OCI-LY1 (cell line): ENCODE measurements at regions not wholly inside any gene's neighbourhood (a gene's known extent, or its start where the extent isn't known, plus 50 kb on each side); places are given as distances from the start of the nearest gene placed in this dataset.

Source experiments
- H2AFZ ChIP-seq: fragments of 200-600 bp; sonication (generic), shearing (Covaris generic); 2 replicates; pipeline ENCODE4 v1.6.0; 2014; ENCODE audit warnings: antibody characterized with exemption, mild to moderate bottlenecking, low read length
- H3F3A ChIP-seq: fragments of 200-600 bp; sonication (generic), shearing (Covaris generic); 2 replicates; pipeline ENCODE4 v1.6.0; 2014; ENCODE audit warnings: mild to moderate bottlenecking, antibody characterized with exemption, low read length, moderate library complexity; ENCODE audit not compliant: insufficient read depth
- H3K27ac ChIP-seq: fragments of 200-600 bp; sonication (generic); 2 replicates; pipeline ENCODE4 v1.5.1; 2014; ENCODE audit warnings: low read length, mixed run types, mild to moderate bottlenecking, low read depth; ENCODE audit not compliant: poor library complexity, severe bottlenecking
- H3K27me3 ChIP-seq: fragments of 200-600 bp; sonication (generic); 2 replicates; pipeline ENCODE4 v1.6.0; 2014; ENCODE audit warnings: antibody characterized with exemption, mild to moderate bottlenecking, low read length, moderate library complexity; ENCODE audit not compliant: insufficient read depth
- H3K36me3 ChIP-seq: fragments of 200-600 bp; sonication (generic); 2 replicates; pipeline ENCODE4 v1.6.1; 2014; ENCODE audit warnings: mild to moderate bottlenecking, antibody characterized with exemption, low read length, moderate library complexity, mixed read lengths; ENCODE audit not compliant: insufficient read depth
- H3K4me1 ChIP-seq: fragments of 200-600 bp; sonication (generic); 2 replicates; pipeline ENCODE4 v1.5.1; 2014; ENCODE audit warnings: mild to moderate bottlenecking, low read length, moderate library complexity; ENCODE audit not compliant: insufficient read depth, severe bottlenecking
- H3K4me2 ChIP-seq: fragments of 200-600 bp; sonication (generic), shearing (Covaris generic); 2 replicates; pipeline ENCODE4 v1.6.1; 2014; ENCODE audit warnings: low read length
- H3K4me3 ChIP-seq: fragments of 200-600 bp; sonication (generic); 2 replicates; pipeline ENCODE4 v1.5.1; 2014; ENCODE audit warnings: low read length, low read depth, mild to moderate bottlenecking, mixed read lengths; ENCODE audit not compliant: poor library complexity, severe bottlenecking
- H3K79me2 ChIP-seq: fragments of 200-600 bp; shearing (Covaris generic); 2 replicates; pipeline ENCODE4 v1.6.1; 2016; ENCODE audit warnings: mixed run types, low read length, mixed read lengths; ENCODE audit not compliant: insufficient read depth
- H3K9ac ChIP-seq: fragments of 200-600 bp; sonication (generic), shearing (Covaris generic); 2 replicates; pipeline ENCODE4 v1.6.1; 2014; ENCODE audit warnings: mild to moderate bottlenecking, low read length, mixed read lengths
- H3K9me2 ChIP-seq: fragments of 200-600 bp; sonication (generic), shearing (Covaris generic); 2 replicates; pipeline ENCODE4 v1.6.1; 2014; ENCODE audit warnings: low read depth, mild to moderate bottlenecking, low read length, mixed read lengths
- H3K9me3 ChIP-seq: fragments of 200-600 bp; shearing (Covaris generic); 2 replicates; pipeline ENCODE4 v1.6.1; 2014; ENCODE audit warnings: low read length, mixed read lengths
- H4K20me1 ChIP-seq: fragments of 200-600 bp; sonication (generic), shearing (Covaris generic); 2 replicates; pipeline ENCODE4 v1.6.0; 2016; ENCODE audit warnings: mild to moderate bottlenecking, low read length; ENCODE audit not compliant: insufficient read depth
- CTCF ChIP-seq: fragments of 200-600 bp; sonication (generic), shearing (Covaris generic); IDR thresholded peaks from 2 replicates; pipeline ENCODE4 v1.5.1; 2017; ENCODE audit warnings: mild to moderate bottlenecking, antibody characterized with exemption, low read length, moderate library complexity, mixed read lengths
- EZH2 ChIP-seq: fragments of 200-600 bp; sonication (generic), shearing (Covaris generic); IDR thresholded peaks from 2 replicates; pipeline ENCODE4 v1.8.0; 2017; ENCODE audit warnings: borderline replicate concordance, mixed run types, mild to moderate bottlenecking, antibody characterized with exemption, low read length, moderate library complexity, mixed read lengths

- Histone ChIP-seq H3K9ac (no peak overlapping the region), H3F3A (no peaks in the 10 kb centered on the region), H3K79me2 (no peaks in the 10 kb centered on the region), H3K27me3 (no peaks in the 10 kb centered on the region), H4K20me1 (no peaks in the 10 kb centered on the region), H3K9me2 (no peaks in the 10 kb centered on the region), H3K4me1 (no peaks in the 10 kb centered on the region), H3K4me3 (no peak overlapping the region), H2AFZ (no peak overlapping the region), H3K27ac (no peak overlapping the region), H3K9me3 (no peaks in the 10 kb centered on the region), H3K4me2 (no peak overlapping the region), H3K36me3 (no peaks in the 10 kb centered on the region)
- TF ChIP-seq EZH2: no peak
- TF ChIP-seq CTCF: no peak
These were observed 344.9 kb downstream of the LIG4 start for GRCh38 chr13:107870400-107870799.

- Histone ChIP-seq H2AFZ (no peak overlapping the region), H3K4me2 (no peak overlapping the region), H3K9me2 (no peaks in the 10 kb centered on the region), H4K20me1 (no peaks in the 10 kb centered on the region), H3K4me3 (no peak overlapping the region), H3F3A (no peaks in the 10 kb centered on the region), H3K79me2 (no peaks in the 10 kb centered on the region), H3K4me1 (no peaks in the 10 kb centered on the region), H3K9me3 (no peaks in the 10 kb centered on the region), H3K36me3 (no peaks in the 10 kb centered on the region), H3K9ac (no peak overlapping the region), H3K27me3 (no peaks in the 10 kb centered on the region), H3K27ac (no peak overlapping the region)
- TF ChIP-seq EZH2: no peak
- no peak for TF ChIP-seq CTCF
These were observed 347.4 kb downstream of the LIG4 start for GRCh38 chr13:107867701-107868661.

GRCh38 chr13:107866941-107867623 is 348.3 kb downstream of the LIG4 start:
- no peaks in the 10 kb centered on the region for H3K36me3 ChIP-seq
- H3K27ac ChIP-seq: no peak overlapping the region
- no peaks in the 10 kb centered on the region for H3K9me2 ChIP-seq
- TF ChIP-seq EZH2 (no peak), CTCF (no peak)
- H2AFZ ChIP-seq: no peak overlapping the region
- H3K9me3 ChIP-seq: no peaks in the 10 kb centered on the region
- H3K9ac ChIP-seq: no peak overlapping the region
- H3K27me3 ChIP-seq: no peaks in the 10 kb centered on the region
- no peaks in the 10 kb centered on the region for H3K4me1 ChIP-seq
- no peaks in the 10 kb centered on the region for H4K20me1 ChIP-seq
- no peak overlapping the region for H3K4me3 ChIP-seq
- no peaks in the 10 kb centered on the region for H3F3A ChIP-seq
- no peaks in the 10 kb centered on the region for H3K79me2 ChIP-seq
- H3K4me2 ChIP-seq: no peak overlapping the region
